ENCODE measurements at regions not wholly inside any gene's neighbourhood (a gene's known extent, or its start where the extent isn't known, plus 50 kb on each side); places are given as distances from the start of the nearest gene placed in this dataset.

DNA sequence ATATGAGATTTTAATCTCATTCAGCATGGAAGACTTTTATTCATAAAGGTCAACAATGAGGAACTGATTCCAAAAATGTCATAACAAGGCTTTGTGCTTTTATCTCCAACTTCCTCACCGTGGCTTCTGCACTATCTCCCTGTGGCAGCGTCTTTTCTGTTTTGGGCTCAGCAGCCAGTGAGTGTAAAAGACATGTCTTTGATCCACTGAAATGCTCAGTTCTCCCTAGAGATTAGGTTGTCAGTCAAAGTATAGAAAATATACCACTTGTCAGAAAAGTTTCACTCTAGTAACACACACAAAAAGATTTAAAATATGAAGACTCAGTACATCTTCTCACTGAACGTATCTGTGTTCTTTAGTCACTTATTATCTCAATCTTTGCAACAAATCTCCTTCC lies 901.8 kb upstream of the ZWINT start:
- H3K27me3 ChIP-seq (ENCODE audit: insufficient read depth), result no peaks in the 10 kb centered on the region
- H3K4me1 Mint-ChIP-seq, result peaks cover 4% of the 10 kb centered on the region; the same call in 2 of the 3 replicates
- no peak overlapping the region for H3K27ac Mint-ChIP-seq
- H3K79me2 ChIP-seq (replicated peaks; ENCODE audit: insufficient read depth), result no peaks in the 10 kb centered on the region
- ATAC-seq (no peak), DNase-seq (ENCODE audit: low spot score) (no peak)
- H4K20me1 ChIP-seq (replicated peaks; ENCODE audit: insufficient read depth), result no peaks in the 10 kb centered on the region
- H3F3A ChIP-seq (replicated peaks; ENCODE audit: low read depth), result no peaks in the 10 kb centered on the region
- no peak overlapping the region for H3K4me3 Mint-ChIP-seq
- TF ChIP-seq CREB1 (CRISPR knock-in tag; IDR thresholded peaks at IDR 0.05; ENCODE audit: low read depth), result no peak
- TF ChIP-seq, protein P1, sequence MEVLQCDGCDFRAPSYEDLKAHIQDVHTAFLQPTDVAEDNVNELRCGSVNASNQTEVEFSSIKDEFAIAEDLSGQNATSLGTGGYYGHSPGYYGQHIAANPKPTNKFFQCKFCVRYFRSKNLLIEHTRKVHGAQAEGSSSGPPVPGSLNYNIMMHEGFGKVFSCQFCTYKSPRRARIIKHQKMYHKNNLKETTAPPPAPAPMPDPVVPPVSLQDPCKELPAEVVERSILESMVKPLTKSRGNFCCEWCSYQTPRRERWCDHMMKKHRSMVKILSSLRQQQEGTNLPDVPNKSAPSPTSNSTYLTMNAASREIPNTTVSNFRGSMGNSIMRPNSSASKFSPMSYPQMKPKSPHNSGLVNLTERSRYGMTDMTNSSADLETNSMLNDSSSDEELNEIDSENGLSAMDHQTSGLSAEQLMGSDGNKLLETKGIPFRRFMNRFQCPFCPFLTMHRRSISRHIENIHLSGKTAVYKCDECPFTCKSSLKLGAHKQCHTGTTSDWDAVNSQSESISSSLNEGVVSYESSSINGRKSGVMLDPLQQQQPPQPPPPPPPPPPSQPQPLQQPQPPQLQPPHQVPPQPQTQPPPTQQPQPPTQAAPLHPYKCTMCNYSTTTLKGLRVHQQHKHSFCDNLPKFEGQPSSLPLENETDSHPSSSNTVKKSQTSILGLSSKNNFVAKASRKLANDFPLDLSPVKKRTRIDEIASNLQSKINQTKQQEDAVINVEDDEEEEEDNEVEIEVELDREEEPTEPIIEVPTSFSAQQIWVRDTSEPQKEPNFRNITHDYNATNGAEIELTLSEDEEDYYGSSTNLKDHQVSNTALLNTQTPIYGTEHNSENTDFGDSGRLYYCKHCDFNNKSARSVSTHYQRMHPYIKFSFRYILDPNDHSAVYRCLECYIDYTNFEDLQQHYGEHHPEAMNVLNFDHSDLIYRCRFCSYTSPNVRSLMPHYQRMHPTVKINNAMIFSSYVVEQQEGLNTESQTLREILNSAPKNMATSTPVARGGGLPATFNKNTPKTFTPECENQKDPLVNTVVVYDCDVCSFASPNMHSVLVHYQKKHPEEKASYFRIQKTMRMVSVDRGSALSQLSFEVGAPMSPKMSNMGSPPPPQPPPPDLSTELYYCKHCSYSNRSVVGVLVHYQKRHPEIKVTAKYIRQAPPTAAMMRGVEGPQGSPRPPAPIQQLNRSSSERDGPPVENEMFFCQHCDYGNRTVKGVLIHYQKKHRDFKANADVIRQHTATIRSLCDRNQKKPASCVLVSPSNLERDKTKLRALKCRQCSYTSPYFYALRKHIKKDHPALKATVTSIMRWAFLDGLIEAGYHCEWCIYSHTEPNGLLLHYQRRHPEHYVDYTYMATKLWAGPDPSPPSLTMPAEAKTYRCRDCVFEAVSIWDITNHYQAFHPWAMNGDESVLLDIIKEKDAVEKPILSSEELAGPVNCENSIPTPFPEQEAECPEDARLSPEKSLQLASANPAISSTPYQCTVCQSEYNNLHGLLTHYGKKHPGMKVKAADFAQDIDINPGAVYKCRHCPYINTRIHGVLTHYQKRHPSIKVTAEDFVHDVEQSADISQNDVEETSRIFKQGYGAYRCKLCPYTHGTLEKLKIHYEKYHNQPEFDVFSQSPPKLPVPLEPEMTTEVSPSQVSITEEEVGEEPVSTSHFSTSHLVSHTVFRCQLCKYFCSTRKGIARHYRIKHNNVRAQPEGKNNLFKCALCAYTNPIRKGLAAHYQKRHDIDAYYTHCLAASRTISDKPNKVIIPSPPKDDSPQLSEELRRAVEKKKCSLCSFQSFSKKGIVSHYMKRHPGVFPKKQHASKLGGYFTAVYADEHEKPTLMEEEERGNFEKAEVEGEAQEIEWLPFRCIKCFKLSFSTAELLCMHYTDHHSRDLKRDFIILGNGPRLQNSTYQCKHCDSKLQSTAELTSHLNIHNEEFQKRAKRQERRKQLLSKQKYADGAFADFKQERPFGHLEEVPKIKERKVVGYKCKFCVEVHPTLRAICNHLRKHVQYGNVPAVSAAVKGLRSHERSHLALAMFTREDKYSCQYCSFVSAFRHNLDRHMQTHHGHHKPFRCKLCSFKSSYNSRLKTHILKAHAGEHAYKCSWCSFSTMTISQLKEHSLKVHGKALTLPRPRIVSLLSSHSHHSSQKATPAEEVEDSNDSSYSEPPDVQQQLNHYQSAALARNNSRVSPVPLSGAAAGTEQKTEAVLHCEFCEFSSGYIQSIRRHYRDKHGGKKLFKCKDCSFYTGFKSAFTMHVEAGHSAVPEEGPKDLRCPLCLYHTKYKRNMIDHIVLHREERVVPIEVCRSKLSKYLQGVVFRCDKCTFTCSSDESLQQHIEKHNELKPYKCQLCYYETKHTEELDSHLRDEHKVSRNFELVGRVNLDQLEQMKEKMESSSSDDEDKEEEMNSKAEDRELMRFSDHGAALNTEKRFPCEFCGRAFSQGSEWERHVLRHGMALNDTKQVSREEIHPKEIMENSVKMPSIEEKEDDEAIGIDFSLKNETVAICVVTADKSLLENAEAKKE (CRISPR knock-in tag; IDR thresholded peaks at IDR 0.05), result no peak
- no peak for TF ChIP-seq JUNB (IDR thresholded peaks at IDR 0.05; ENCODE audit: unreplicated experiment)
- TF ChIP-seq NANOG (IDR thresholded peaks at IDR 0.05; ENCODE audit: borderline replicate concordance), result no peak
- TF ChIP-seq ZNF114 (CRISPR knock-in tag; IDR thresholded peaks at IDR 0.05), result no peak
- peaks cover 6% of the 10 kb centered on the region; the same call in 1 of the 2 replicates for H3K4me1 ChIP-seq (ENCODE audit: insufficient read depth)
- H3K36me3 ChIP-seq (ENCODE audit: insufficient read depth), result no peaks in the 10 kb centered on the region
- no peaks in the 10 kb centered on the region for H3K36me3 Mint-ChIP-seq (ENCODE audit: low read depth)
- no peak overlapping the region for H3K27ac ChIP-seq (ENCODE audit: low read depth)
- no peaks in the 10 kb centered on the region for H3K27me3 Mint-ChIP-seq (ENCODE audit: insufficient read depth, low read depth, poor library complexity)
- H3K9me3 Mint-ChIP-seq, result no peaks in the 10 kb centered on the region
- no peak overlapping the region for H3K4me2 ChIP-seq
- H3K9me2 ChIP-seq (ENCODE audit: insufficient read depth), result no peaks in the 10 kb centered on the region
- H2AFZ ChIP-seq, result no peak overlapping the region
- H3K4me3 ChIP-seq, result no peak overlapping the region

DNA sequence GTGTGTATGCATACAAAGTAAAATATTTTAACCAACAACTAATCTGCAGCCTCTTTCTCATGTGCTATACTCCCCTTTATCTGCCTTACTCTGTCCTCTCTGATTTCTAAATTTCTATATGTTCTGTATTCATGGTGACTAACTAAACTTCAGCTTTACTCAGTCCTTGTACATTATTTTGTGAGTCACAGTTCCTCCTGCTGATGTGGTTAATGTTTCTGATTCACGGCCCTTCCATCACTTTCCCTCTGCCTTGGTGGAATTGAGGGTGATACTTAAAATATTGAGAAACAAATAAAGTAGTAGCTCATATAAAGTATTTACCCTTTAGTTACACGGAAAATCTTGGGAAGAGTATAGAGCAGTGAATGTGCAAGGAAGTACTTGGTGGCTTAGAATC lies 899.1 kb upstream of the ZWINT start:
- Mint-ChIP-seq H3K36me3 (ENCODE audit: low read depth) (no peaks in the 10 kb centered on the region), H3K4me1 (peaks cover 8% of the 10 kb centered on the region; the same call in 2 of the 3 replicates), H3K4me3 (no peak overlapping the region), H3K27ac (no peak overlapping the region), H3K27me3 (ENCODE audit: insufficient read depth, low read depth, poor library complexity) (no peaks in the 10 kb centered on the region), H3K9me3 (no peaks in the 10 kb centered on the region)
- no peak overlapping the region for H2AFZ ChIP-seq
- TF ChIP-seq NANOG (IDR thresholded peaks at IDR 0.05; ENCODE audit: borderline replicate concordance) (no peak), ZNF114 (CRISPR knock-in tag; IDR thresholded peaks at IDR 0.05) (no peak), POLR2AphosphoS5 (IDR thresholded peaks at IDR 0.05; ENCODE audit: low read depth) (no peak)
- no peaks in the 10 kb centered on the region for H4K20me1 ChIP-seq (replicated peaks; ENCODE audit: insufficient read depth)
- H3F3A ChIP-seq (replicated peaks; ENCODE audit: low read depth), result no peaks in the 10 kb centered on the region
- H3K36me3 ChIP-seq (ENCODE audit: insufficient read depth), result no peaks in the 10 kb centered on the region
- no peak overlapping the region for H3K4me2 ChIP-seq
- H3K4me3 ChIP-seq, result no peak overlapping the region
- H3K4me1 ChIP-seq (ENCODE audit: insufficient read depth), result peaks cover 6% of the 10 kb centered on the region; the same call in 1 of the 2 replicates
- no peak overlapping the region for H3K27ac ChIP-seq (ENCODE audit: low read depth)
- DNase-seq (ENCODE audit: low spot score) (no peak), ATAC-seq (no peak)
- no peaks in the 10 kb centered on the region for H3K27me3 ChIP-seq (ENCODE audit: insufficient read depth)
- no peaks in the 10 kb centered on the region for H3K9me2 ChIP-seq (ENCODE audit: insufficient read depth)
- no peaks in the 10 kb centered on the region for H3K79me2 ChIP-seq (replicated peaks; ENCODE audit: insufficient read depth)
